HG02571 (cell line): ENCODE measurements at regions not wholly inside any gene's neighbourhood (a gene's known extent, or its start where the extent isn't known, plus 50 kb on each side); places are given as distances from the start of the nearest gene placed in this dataset.
"Not testable (repeated sequence)": the region's sequence is repeated elsewhere in the genome, so short reads cannot be mapped to it uniquely, and the experiment has no call there.

ENCODE experiments used
- ATAC-seq: cut with Tn5 transposase; IDR thresholded peaks from one replicate; pipeline ENCODE4 v1.9.1; 2021; ENCODE audit warnings: mild to moderate bottlenecking, moderate library complexity; ENCODE audit not compliant: unreplicated experiment

- ATAC-seq: no peak
These were observed 1092.7 kb downstream of the BRD1 start for GRCh38 chr22:48734961-48735360.

DNA sequence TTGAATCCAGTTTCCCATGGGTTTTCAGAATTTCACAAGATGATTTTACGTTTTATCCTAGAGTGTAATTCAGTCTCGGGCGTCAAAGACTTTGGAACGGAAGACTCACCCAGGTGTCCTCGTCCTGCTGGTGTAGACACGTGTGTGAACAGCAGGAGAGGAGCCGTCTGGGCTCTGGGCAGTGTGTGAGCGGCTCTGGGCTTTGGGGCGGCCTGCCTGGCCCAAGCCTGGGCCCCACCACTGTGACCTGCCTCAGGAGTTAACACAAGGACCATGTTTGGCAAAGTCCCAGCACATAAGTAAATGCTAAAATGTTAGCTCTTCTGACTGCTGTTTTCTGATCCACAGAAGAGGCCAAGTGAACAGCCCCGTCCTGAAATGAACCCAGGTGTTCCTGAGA, 1093.3 kb downstream of the BRD1 start:
- ATAC-seq: no peak

GRCh38 chr22:48729499-48730171, 1098.0 kb downstream of the BRD1 start:
- no peak for ATAC-seq

- no peak for ATAC-seq
These were observed 1100.1 kb downstream of the BRD1 start for GRCh38 chr22:48727454-48728058.

DNA sequence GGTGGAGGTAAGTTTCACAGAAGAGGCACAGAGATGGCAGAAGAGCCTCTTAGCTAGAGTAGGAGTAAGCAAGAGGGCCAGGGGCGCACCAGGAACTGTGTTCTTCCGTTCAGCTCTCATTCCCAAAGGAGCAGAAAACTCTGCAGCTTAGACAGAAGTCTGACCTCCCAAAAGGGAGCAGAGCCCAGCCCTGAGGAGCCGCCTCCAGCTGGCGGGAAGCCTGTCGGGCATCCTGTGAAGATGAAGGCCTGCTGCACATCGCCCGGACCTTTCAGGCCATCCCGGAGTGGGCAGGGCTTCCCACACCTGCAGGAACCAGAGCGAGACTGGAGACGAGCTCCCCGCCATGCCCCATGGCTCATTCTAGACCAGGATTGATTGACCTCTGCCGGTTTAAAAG, 1102.8 kb downstream of the BRD1 start:
- ATAC-seq: no peak

DNA sequence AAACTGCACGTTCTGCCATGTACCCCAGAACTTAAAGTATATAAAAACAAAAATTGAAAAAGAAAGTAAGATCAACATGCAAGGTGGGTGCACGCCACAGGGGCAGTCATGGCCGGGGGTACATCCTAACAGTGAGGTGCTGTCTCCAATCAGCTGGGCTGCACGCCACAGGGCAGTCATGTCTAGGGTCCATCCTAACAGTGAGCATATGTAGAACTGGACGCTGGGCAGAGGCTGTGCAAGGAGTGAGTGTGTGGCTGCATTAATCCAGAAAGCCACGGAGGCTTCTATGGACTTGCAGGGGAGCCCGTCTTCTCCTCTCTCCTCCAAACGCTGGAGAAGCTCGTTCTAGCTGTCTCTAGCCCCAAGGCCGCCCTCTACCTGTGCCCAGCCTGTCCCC, 1105.0 kb downstream of the BRD1 start:
- no peak for ATAC-seq

- ATAC-seq: no peak
These were observed 1106.3 kb downstream of the BRD1 start for GRCh38 chr22:48721395-48721669.

DNA sequence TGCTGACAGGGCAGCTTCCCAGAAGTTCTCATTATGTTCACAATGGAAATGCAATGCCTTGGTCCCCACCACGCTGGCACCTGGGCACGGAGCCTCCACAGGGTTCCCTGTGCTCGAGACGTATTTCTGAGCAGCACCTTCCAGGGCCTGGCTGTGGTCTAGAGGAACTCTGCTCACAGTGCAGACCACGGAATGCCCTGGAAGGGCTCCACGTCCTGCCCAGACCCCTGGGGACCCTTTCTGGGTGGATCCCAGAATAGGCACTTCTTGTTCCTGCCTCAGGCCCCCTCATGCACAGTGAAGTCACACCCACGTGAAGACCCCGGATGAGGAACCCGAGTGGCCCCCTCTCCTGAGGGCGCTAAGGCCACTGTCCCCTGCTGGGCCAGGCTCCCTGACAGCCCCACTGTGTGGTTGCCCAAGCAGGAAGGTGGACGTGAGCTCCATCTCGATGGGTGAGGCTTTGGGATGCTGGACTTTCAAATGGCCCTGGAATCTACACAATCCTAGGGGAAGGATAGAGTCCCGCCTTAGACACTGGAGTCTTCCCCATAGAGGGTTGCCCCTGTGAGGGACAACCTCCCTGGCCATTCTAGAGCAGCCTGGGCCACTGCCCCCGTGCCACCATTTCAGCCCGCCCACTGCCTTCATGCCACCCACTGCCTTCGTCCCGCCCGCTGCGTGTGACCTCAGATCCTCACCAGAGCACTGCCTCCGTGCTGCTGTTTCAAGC, 1106.8 kb downstream of the BRD1 start:
- no peak for ATAC-seq

- no peak for ATAC-seq
These were observed 1107.6 kb downstream of the BRD1 start for GRCh38 chr22:48719978-48720661.

DNA sequence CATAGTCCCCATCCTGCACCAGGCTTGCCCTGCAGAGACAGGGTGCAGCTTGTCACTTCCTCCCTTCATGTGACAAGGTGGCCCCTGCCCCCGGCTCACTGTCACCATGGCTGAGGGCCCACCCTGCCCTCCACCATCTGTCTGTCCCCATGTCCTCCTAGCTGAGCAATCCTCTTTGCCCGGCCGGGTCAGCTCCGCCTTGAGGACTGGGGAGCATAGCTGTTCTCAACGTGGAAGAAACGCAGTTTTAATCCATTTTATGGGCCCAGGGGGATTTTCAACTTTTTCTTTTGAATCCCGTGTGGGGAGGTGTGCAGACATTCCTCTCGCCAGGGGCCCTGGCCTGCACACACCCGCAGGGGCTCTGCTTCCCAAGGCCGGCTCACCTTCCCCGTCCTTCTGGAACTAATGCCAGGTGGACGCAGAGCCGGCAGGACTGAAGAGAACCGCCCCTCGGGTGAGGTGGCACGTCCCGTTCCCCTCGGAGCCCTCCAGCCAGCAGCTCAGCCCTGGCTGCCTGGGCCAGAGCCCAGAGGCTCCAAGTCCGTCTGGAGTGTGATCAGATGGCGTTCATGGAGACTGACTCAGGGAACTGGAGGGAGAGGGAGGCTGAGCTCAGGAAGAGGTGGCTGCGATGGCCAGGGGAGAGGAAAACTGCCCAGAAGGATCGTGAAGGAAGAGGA, 1108.7 kb downstream of the BRD1 start:
- no peak for ATAC-seq

DNA sequence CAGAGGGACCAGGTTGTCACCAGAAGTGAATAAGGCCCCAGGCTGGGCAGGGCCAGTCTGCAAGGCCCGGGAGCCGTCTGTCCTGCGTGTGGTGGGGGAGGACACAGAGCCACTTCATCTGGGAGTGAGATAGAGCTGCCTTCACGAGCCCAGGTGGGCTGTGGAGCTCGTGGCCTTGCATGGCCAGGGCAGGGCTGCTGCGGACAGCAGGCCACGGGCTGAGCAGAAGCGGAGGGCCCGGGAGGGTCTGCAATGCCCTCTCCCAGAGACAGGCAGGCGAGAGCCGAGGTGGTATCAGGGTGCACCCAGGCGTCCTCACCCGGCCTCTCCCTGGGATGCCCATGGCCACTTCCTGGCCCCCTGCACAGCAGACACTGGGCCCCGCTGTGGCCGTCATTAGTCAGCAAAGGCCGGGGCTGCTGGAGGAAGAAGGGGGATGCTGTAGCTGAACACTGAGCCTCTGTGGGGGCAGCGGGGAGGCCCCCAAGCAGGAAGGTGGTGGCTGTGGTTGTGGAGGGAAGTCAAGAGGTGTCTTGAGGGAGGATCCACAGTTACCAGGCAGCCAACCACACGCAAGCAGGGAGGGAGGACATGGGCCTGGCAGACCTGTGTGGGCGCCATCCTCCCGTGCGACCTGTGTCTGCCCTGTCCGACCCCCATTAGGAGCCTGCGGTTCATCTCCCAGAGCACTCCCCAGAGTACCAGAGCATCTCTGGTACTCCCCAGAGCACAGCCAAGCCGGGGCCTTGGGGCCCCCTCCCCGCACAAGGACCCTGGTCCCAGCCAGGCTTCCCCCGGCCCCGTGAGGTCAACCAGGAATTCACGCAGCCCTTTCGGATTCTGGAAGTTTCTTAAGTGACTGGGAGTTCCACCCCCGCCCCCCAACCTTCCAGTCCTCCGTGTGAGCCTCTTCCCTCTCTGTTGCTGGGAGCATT, 1109.5 kb downstream of the BRD1 start:
- no peak for ATAC-seq

- no peak for ATAC-seq
These were observed 1110.4 kb downstream of the BRD1 start for GRCh38 chr22:48717076-48717810.

DNA sequence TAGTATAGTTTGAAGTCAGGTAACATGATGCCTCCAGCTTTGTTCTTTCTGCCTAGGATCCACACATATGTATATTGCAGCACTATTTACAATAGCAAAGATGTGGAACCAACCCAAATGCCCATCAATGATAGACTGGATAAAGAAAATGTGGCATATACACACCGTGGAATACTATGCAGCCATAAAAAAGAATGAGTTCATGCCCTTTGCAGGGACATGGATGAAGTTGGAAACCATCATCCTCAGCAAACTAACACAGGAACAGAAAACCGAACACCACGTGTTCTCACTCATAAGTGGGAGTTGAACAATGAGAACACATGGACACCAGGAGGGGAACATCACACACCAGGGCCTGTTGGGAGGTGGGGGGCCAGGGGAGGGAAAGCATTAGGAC, 1111.5 kb downstream of the BRD1 start:
- not testable (repeated sequence) for ATAC-seq

DNA sequence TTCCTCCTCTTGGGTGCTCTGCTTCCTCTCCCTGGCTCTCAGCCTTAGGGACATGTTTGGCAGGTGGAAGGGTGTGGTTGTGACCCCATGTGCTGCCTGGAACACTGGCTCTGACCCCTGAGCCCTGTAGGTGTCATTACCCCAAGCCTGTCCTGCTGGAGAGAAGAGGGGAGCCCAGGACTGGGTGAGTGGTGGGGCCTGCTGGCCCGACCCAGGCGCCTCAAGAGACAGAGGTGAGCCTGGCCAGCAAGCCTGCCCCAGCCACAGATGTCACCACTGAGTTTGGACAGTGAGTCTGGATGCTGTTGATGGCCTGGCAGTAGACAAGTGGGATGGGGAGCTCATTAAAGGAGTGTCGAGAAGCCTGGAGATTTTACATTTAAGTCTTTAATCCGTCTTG, 1112.2 kb downstream of the BRD1 start:
- no peak for ATAC-seq

DNA sequence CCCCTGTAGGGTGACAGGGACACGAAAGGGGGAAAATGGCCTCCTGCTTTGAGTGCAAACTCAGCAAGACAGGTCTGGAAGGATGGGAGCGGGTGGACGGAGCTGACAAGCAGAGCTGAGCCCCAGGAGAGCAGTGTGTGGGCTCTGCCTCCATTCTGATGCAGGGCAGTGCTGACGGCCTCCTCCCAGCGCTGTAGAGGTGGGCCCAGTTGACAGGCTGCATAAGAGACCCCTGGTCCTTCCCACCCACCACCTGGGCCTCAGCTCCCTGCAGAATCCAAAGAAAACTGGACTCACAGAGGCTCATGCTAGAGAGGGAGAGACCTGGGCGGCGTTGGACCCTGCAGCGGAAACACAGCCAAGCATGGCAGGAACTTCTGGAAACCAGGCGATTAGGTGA, 1113.4 kb downstream of the BRD1 start:
- no peak for ATAC-seq

GRCh38 chr22:48713272-48714205, 1114.1 kb downstream of the BRD1 start:
- ATAC-seq: no peak

GRCh38 chr22:48712558-48713271, 1115.0 kb downstream of the BRD1 start:
- no peak for ATAC-seq

DNA sequence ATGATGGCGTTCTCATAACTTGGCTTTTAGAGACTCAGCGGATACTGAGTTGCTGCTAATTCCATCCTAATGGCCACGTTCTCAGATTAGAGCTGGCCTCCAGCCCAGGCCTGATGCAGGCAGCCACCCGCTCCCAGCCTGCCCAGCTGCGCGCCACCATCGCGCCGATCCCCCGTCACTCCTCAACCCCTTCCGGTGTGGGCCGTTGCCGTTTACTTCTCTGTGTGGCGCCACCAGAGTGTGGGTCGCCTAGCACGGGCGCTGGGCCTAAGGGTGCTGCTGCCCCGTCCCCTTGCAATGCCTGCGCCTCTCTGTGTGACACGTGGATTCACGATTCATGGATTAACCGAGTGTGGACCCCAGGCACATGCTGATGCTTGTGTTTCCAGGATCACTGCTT, 1116.0 kb downstream of the BRD1 start:
- no peak for ATAC-seq
